ENCODE measurements at regions not wholly inside any gene's neighbourhood (a gene's known extent, or its start where the extent isn't known, plus 50 kb on each side); places are given as distances from the start of the nearest gene placed in this dataset.
A peak's percentile ranks its signal among the peaks of the same experiment; 100 is the strongest.

GRCh38 chr3:63746211-63746610 is 72.9 kb upstream of the C3orf49 start:
- Histone ChIP-seq H3K36me3 (replicated peaks; ENCODE audit: insufficient read depth, low read depth) (no peaks in the 10 kb centered on the region), H3K27me3 (peaks cover 5% of the 10 kb centered on the region), H3K4me2 (no peak overlapping the region), H3K79me2 (no peaks in the 10 kb centered on the region), H2AFZ (no peak overlapping the region), H3K9me2 (replicated peaks; ENCODE audit: insufficient read depth) (no peaks in the 10 kb centered on the region), H3K9me3 (ENCODE audit: low read depth) (no peaks in the 10 kb centered on the region), H3K27ac (no peak overlapping the region), H3K4me1 (ENCODE audit: insufficient read depth) (no peaks in the 10 kb centered on the region), H3K4me3 (no peak overlapping the region), H4K20me1 (ENCODE audit: insufficient read depth, poor library complexity, severe bottlenecking) (no peaks in the 10 kb centered on the region)
- no peak for DNase-seq (ENCODE audit: low spot score)
- no peak for TF ChIP-seq EZH2phosphoT487 (IDR thresholded peaks at IDR 0.05; ENCODE audit: low read depth, severe bottlenecking, unreplicated experiment)
- no peak for TF ChIP-seq CTCF (IDR thresholded peaks at IDR 0.05; ENCODE audit: poor library complexity)
- TF ChIP-seq EZH2 (IDR thresholded peaks at IDR 0.05; ENCODE audit: borderline replicate concordance), result no peak

GRCh38 chr3:63751459-63751858 is 67.6 kb upstream of the C3orf49 start:
- no peaks in the 10 kb centered on the region for H3K36me3 ChIP-seq (replicated peaks; ENCODE audit: insufficient read depth, low read depth)
- H4K20me1 ChIP-seq (ENCODE audit: insufficient read depth, poor library complexity, severe bottlenecking), result no peaks in the 10 kb centered on the region
- no peak overlapping the region for H3K4me3 ChIP-seq
- no peak for DNase-seq (ENCODE audit: low spot score)
- H3K4me1 ChIP-seq (ENCODE audit: insufficient read depth), result no peaks in the 10 kb centered on the region
- no peaks in the 10 kb centered on the region for H3K9me2 ChIP-seq (replicated peaks; ENCODE audit: insufficient read depth)
- H3K27me3 ChIP-seq, result no peaks in the 10 kb centered on the region
- no peaks in the 10 kb centered on the region for H3K9me3 ChIP-seq (ENCODE audit: low read depth)
- H3K4me2 ChIP-seq, result no peak overlapping the region
- H3K79me2 ChIP-seq, result no peaks in the 10 kb centered on the region
- H2AFZ ChIP-seq, result no peak overlapping the region
- H3K27ac ChIP-seq, result no peak overlapping the region
- no peak for TF ChIP-seq EZH2phosphoT487 (IDR thresholded peaks at IDR 0.05; ENCODE audit: low read depth, severe bottlenecking, unreplicated experiment)
- TF ChIP-seq CTCF (IDR thresholded peaks at IDR 0.05; ENCODE audit: poor library complexity), result no peak
- TF ChIP-seq EZH2 (IDR thresholded peaks at IDR 0.05; ENCODE audit: borderline replicate concordance), result no peak

- H3K4me1 ChIP-seq (ENCODE audit: insufficient read depth), result no peaks in the 10 kb centered on the region
- peak; percentile 62 for DNase-seq (ENCODE audit: low spot score)
- H4K20me1 ChIP-seq (ENCODE audit: insufficient read depth, poor library complexity, severe bottlenecking), result no peaks in the 10 kb centered on the region
- H3K36me3 ChIP-seq (replicated peaks; ENCODE audit: insufficient read depth, low read depth), result no peaks in the 10 kb centered on the region
- no peak overlapping the region for H3K4me3 ChIP-seq
- no peaks in the 10 kb centered on the region for H3K79me2 ChIP-seq
- H3K9me3 ChIP-seq (ENCODE audit: low read depth), result no peaks in the 10 kb centered on the region
- no peaks in the 10 kb centered on the region for H3K27me3 ChIP-seq
- no peaks in the 10 kb centered on the region for H3K9me2 ChIP-seq (replicated peaks; ENCODE audit: insufficient read depth)
- no peak overlapping the region for H3K27ac ChIP-seq
- no peak overlapping the region for H2AFZ ChIP-seq
- 55% methylated on average over 4 of the region's 4 CpGs for WGBS (ENCODE audit: low lambda C conversion rate, missing lambda C conversion rate)
- no peak overlapping the region for H3K4me2 ChIP-seq
- no peak for TF ChIP-seq CTCF (IDR thresholded peaks at IDR 0.05; ENCODE audit: poor library complexity)
- TF ChIP-seq EZH2phosphoT487 (IDR thresholded peaks at IDR 0.05; ENCODE audit: low read depth, severe bottlenecking, unreplicated experiment), result no peak
- TF ChIP-seq EZH2 (IDR thresholded peaks at IDR 0.05; ENCODE audit: borderline replicate concordance), result no peak
Measured at GRCh38 chr3:63753567-63753966, 65.5 kb upstream of the C3orf49 start.

GRCh38 chr3:63753995-63754394 is 65.1 kb upstream of the C3orf49 start:
- H3K9me3 ChIP-seq (ENCODE audit: low read depth), result no peaks in the 10 kb centered on the region
- no peak overlapping the region for H3K4me3 ChIP-seq
- no peak overlapping the region for H3K27ac ChIP-seq
- no peak overlapping the region for H2AFZ ChIP-seq
- no peaks in the 10 kb centered on the region for H3K4me1 ChIP-seq (ENCODE audit: insufficient read depth)
- no peak overlapping the region for H3K4me2 ChIP-seq
- 60% methylated on average over 5 of the region's 5 CpGs for WGBS (ENCODE audit: low lambda C conversion rate, missing lambda C conversion rate)
- no peaks in the 10 kb centered on the region for H3K79me2 ChIP-seq
- no peaks in the 10 kb centered on the region for H3K36me3 ChIP-seq (replicated peaks; ENCODE audit: insufficient read depth, low read depth)
- no peaks in the 10 kb centered on the region for H4K20me1 ChIP-seq (ENCODE audit: insufficient read depth, poor library complexity, severe bottlenecking)
- DNase-seq (ENCODE audit: low spot score), result no peak
- TF ChIP-seq EZH2 (IDR thresholded peaks at IDR 0.05; ENCODE audit: borderline replicate concordance) (no peak), EZH2phosphoT487 (IDR thresholded peaks at IDR 0.05; ENCODE audit: low read depth, severe bottlenecking, unreplicated experiment) (no peak)
- no peaks in the 10 kb centered on the region for H3K9me2 ChIP-seq (replicated peaks; ENCODE audit: insufficient read depth)
- no peaks in the 10 kb centered on the region for H3K27me3 ChIP-seq

All from hepatocyte (in vitro differentiated cells).